RWPE2 (cell line): ENCODE measurements at regions not wholly inside any gene's neighbourhood (a gene's known extent, or its start where the extent isn't known, plus 50 kb on each side); places are given as distances from the start of the nearest gene placed in this dataset.
A peak's percentile ranks its signal among the peaks of the same experiment; 100 is the strongest.

Source experiments
- ATAC-seq: fragments of 200-7000 bp; cut with Tn5 transposase; 3 replicates; pipeline ENCODE4 v1.9.1; 2021; ENCODE audit warnings: low read depth
- DNase-seq: peaks from one replicate; pipeline ENCODE4 v3.0.0-alpha.2; 2020; ENCODE audit warnings: low spot score
- H3K27ac ChIP-seq: fragments of 450-650 bp; 2 replicates; pipeline ENCODE4 v1.5.1; 2017; ENCODE audit warnings: mild to moderate bottlenecking; ENCODE audit not compliant: poor library complexity, severe bottlenecking
- H3K27me3 ChIP-seq: fragments of 250-450 bp; sonication (Bioruptor Pico); 2 replicates; pipeline ENCODE4 v1.5.1; 2021; ENCODE audit warnings: mild to moderate bottlenecking, moderate library complexity; ENCODE audit not compliant: insufficient read depth, poor library complexity, severe bottlenecking
- H3K36me3 ChIP-seq: fragments of 250-450 bp; sonication (Bioruptor Pico); 2 replicates; pipeline ENCODE4 v1.5.1; 2020; ENCODE audit warnings: low read depth, mild to moderate bottlenecking, moderate library complexity
- H3K4me1 ChIP-seq: fragments of 250-450 bp; sonication (Bioruptor Pico); 2 replicates; pipeline ENCODE4 v1.5.1; 2021; ENCODE audit warnings: mild to moderate bottlenecking, moderate library complexity; ENCODE audit not compliant: insufficient read depth, poor library complexity, severe bottlenecking
- H3K4me3 ChIP-seq: fragments of 250-450 bp; sonication (Bioruptor Pico); 2 replicates; pipeline ENCODE4 v1.5.1; 2021; ENCODE audit warnings: mild to moderate bottlenecking, moderate library complexity; ENCODE audit not compliant: severe bottlenecking
- H3K9me3 ChIP-seq: fragments of 250-450 bp; sonication (Bioruptor Pico); 2 replicates; pipeline ENCODE4 v1.5.1; 2021; ENCODE audit warnings: mild to moderate bottlenecking, moderate library complexity; ENCODE audit not compliant: severe bottlenecking
- CTCF ChIP-seq: fragments of 450-650 bp; IDR thresholded peaks from one replicate; pipeline ENCODE4 v1.5.1; 2017; ENCODE audit warnings: mild to moderate bottlenecking, moderate library complexity; ENCODE audit not compliant: poor library complexity, severe bottlenecking

GRCh38 chr5:123817267-123817666 is 305.3 kb downstream of the CSNK1G3 start:
- TF ChIP-seq CTCF = no peak
- Histone ChIP-seq H3K27me3 (no peaks in the 10 kb centered on the region), H3K4me1 (no peaks in the 10 kb centered on the region), H3K4me3 (no peak overlapping the region), H3K9me3 (no peaks in the 10 kb centered on the region), H3K36me3 (no peaks in the 10 kb centered on the region), H3K27ac (no peak overlapping the region)
- ATAC-seq (no peak), DNase-seq (no peak)

GRCh38 chr5:123814801-123815470 is 303.0 kb downstream of the CSNK1G3 start:
- Histone ChIP-seq H3K27ac (no peak overlapping the region), H3K9me3 (no peaks in the 10 kb centered on the region), H3K27me3 (no peaks in the 10 kb centered on the region), H3K36me3 (no peaks in the 10 kb centered on the region), H3K4me3 (no peak overlapping the region), H3K4me1 (no peaks in the 10 kb centered on the region)
- no peak for ATAC-seq
- DNase-seq = no peak
- TF ChIP-seq CTCF = no peak

GRCh38 chr5:123813937-123814624 is 302.1 kb downstream of the CSNK1G3 start:
- H3K4me1 ChIP-seq = no peaks in the 10 kb centered on the region
- no peaks in the 10 kb centered on the region for H3K36me3 ChIP-seq
- H3K4me3 ChIP-seq = no peak overlapping the region
- ATAC-seq = peak; percentile 76
- H3K9me3 ChIP-seq = no peaks in the 10 kb centered on the region
- no peak overlapping the region for H3K27ac ChIP-seq
- DNase-seq = no peak
- TF ChIP-seq CTCF = no peak
- H3K27me3 ChIP-seq = no peaks in the 10 kb centered on the region

GRCh38 chr5:123813264-123813663 is 301.3 kb downstream of the CSNK1G3 start:
- Histone ChIP-seq H3K4me3 (no peak overlapping the region), H3K27ac (no peak overlapping the region), H3K36me3 (no peaks in the 10 kb centered on the region), H3K27me3 (no peaks in the 10 kb centered on the region), H3K4me1 (no peaks in the 10 kb centered on the region), H3K9me3 (no peaks in the 10 kb centered on the region)
- DNase-seq (no peak), ATAC-seq (no peak)
- TF ChIP-seq CTCF = no peak

GRCh38 chr5:123811831-123812230 is 299.9 kb downstream of the CSNK1G3 start:
- Histone ChIP-seq H3K27ac (no peak overlapping the region), H3K27me3 (no peaks in the 10 kb centered on the region), H3K36me3 (no peaks in the 10 kb centered on the region), H3K9me3 (no peaks in the 10 kb centered on the region), H3K4me3 (no peak overlapping the region), H3K4me1 (no peaks in the 10 kb centered on the region)
- TF ChIP-seq CTCF = no peak
- no peak for DNase-seq
- ATAC-seq = no peak
